Suprapubic skin (tissue), 4 donors: ENCODE measurements at regions not wholly inside any gene's neighbourhood (a gene's known extent, or its start where the extent isn't known, plus 50 kb on each side); places are given as distances from the start of the nearest gene placed in this dataset.

Experiments used
- CTCF ChIP-seq, 2 donors: fragments of 200-600 bp in 1 of 2; fragments of 450-650 bp in 1 of 2; sonication (generic) in 1 of 2; IDR thresholded peaks; one replicate each; pipeline ENCODE4 v1.5.1; 2016 to 2019; ENCODE audit warnings: antibody characterized with exemption in 2 of 2, mild to moderate bottlenecking in 1 of 2, moderate library complexity in 1 of 2
- EP300 ChIP-seq: sonication (generic); formaldehyde crosslinking; IDR thresholded peaks from one replicate; pipeline ENCODE4 v1.6.1; 2017; ENCODE audit warnings: antibody characterized with exemption
- POLR2A ChIP-seq, 2 donors: fragments of 450-650 bp; IDR thresholded peaks; one replicate each; pipeline ENCODE4 v1.6.1; 2017; ENCODE audit warnings: antibody characterized with exemption in 2 of 2, mild to moderate bottlenecking in 2 of 2, moderate library complexity in 2 of 2
- POLR2AphosphoS5 ChIP-seq, 3 donors: sonication (generic); formaldehyde crosslinking; IDR thresholded peaks; one replicate each; pipeline ENCODE4 v1.6.1; 2017; ENCODE audit warnings: antibody characterized with exemption in 3 of 3

DNA sequence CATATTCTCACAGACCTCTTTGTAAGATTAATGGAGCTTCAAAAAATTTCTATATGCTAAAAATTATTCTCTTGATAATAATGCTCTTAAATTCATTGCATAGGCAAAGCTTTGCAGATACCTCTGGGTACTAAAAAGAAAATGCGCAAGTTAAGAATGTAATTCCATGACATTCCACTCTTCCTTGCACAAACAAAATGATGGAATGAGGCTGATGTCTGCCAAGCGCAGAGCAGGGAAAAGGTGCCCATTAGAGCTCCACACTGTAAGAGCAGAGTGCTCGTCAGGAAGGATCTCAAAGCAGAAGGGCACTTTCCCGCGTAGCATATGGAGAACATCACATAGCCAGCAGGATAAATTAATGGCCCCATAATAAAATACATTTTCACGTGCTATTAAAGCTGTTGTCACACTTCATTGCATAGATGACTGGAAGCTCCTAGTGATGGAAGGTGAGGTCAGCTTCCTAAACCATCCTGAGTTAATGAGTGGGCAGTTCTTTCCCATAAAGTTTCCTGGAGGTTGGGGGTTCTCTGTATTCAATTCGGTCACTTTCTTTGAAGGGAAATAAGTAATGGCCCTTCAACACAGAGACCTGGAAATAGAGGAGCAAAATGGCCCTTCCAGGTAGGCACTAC, 1058.9 kb downstream of the GALC start:
- no peak for TF ChIP-seq POLR2A (IDR thresholded peaks at IDR 0.05)
- no peak for TF ChIP-seq CTCF (IDR thresholded peaks at IDR 0.05)
- TF ChIP-seq POLR2AphosphoS5 (IDR thresholded peaks at IDR 0.05) = no peak
- TF ChIP-seq EP300 = no peak
